HCT116 (cell line): ENCODE measurements at regions not wholly inside any gene's neighbourhood (a gene's known extent, or its start where the extent isn't known, plus 50 kb on each side); places are given as distances from the start of the nearest gene placed in this dataset.

Experiments
- ATAC-seq: fragments of 200-7000 bp; cut with Tn5 transposase; 2 replicates; pipeline ENCODE4 v1.9.1; 2020; ENCODE audit warnings: mild to moderate bottlenecking, moderate library complexity
- BruUV-seq: library from RNA; stranded (reverse); fragments of 400-500 nt; replicated peaks from 2 replicates; lab custom pipeline; 2021; lab: Mats Ljungman, UMichigan
- CTCF ChIA-PET: fragments of 300-600 bp; sonication (Branson Sonifier 250); formaldehyde crosslinking; loops from one replicate; lab custom pipeline; 2021; ENCODE audit warnings: antibody characterized with exemption; lab: Charles Lee
- POLR2A ChIA-PET: fragments of 300-600, 350-600 bp; sonication (Branson Sonifier 250); formaldehyde crosslinking; loops from one replicate; lab custom pipeline; 2021; ENCODE audit warnings: antibody characterized with exemption; lab: Charles Lee
- RAD21 ChIA-PET, 2 experiments: fragments of 300-600 bp; sonication (Branson Sonifier 250); formaldehyde crosslinking; loops; one replicate each; lab custom pipeline; 2023; ENCODE audit warnings: low total read pairs in 2 of 2; ENCODE audit not compliant: uncharacterized antibody in 2 of 2, unreplicated experiment in 2 of 2, low non-redundant PET in 1 of 2; lab: Charles Lee
- DNase-seq: peaks from one replicate; pipeline ENCODE4 v3.0.0-alpha.2; 2010; ENCODE audit warnings: low read depth, low spot score
- H2AFZ ChIP-seq: fragments of 200-600 bp; shearing (Covaris generic), sonication (generic); 2 replicates; pipeline ENCODE4 v1.6.1; 2017; ENCODE audit warnings: low read depth, mixed run types, mixed read lengths, antibody characterized with exemption, low read length; ENCODE audit not compliant: poor library complexity, severe bottlenecking
- H3K27ac ChIP-seq: 2 replicates; pipeline ENCODE4 v1.5.1; 2012; ENCODE audit warnings: low read depth, low read length
- H3K27me3 ChIP-seq: fragments of 200-600 bp; sonication (generic); 2 replicates; pipeline ENCODE4 v1.6.1; 2016; ENCODE audit warnings: mixed run types, low read length, mixed read lengths; ENCODE audit not compliant: insufficient read depth
- H3K36me3 ChIP-seq, 2 experiments: fragments of 200-500 bp in 1 of 2; fragments of 200-600 bp in 1 of 2; sonication (Bioruptor generic) in 1 of 2; sonication (generic) in 1 of 2; 2 replicates each; pipeline versions ENCODE4 v1.5.1 to v1.6.1; 2014 to 2016; ENCODE audit warnings: low read length in 2 of 2, inconsistent platforms in 1 of 2, mixed read lengths in 1 of 2, mixed run types in 1 of 2; ENCODE audit not compliant: insufficient read depth in 2 of 2, control insufficient read depth in 1 of 2
- H3K4me1 ChIP-seq, 2 experiments: fragments of 200-600 bp in 1 of 2; sonication (generic) in 1 of 2; 2 replicates each; pipeline versions ENCODE4 v1.5.1 to v1.6.1; 2012 to 2017; ENCODE audit warnings: low read length in 2 of 2, inconsistent platforms in 1 of 2, mild to moderate bottlenecking in 1 of 2, mixed read lengths in 1 of 2, mixed run types in 1 of 2, moderate library complexity in 1 of 2; ENCODE audit not compliant: insufficient read depth in 2 of 2, control insufficient read depth in 1 of 2
- H3K4me2 ChIP-seq: fragments of 200-600 bp; sonication (generic); 2 replicates; pipeline ENCODE4 v1.6.1; 2017; ENCODE audit warnings: mixed run types, low read length, mixed read lengths
- H3K4me3 ChIP-seq, 2 experiments: fragments of 200-600 bp in 1 of 2; sonication (generic) in 1 of 2; replicated peaks in 1 of 2; 2 replicates each; pipeline ENCODE4 v1.5.1; 2011 to 2016; ENCODE audit warnings: low read length in 2 of 2, control low read depth in 1 of 2, low read depth in 1 of 2, mild to moderate bottlenecking in 1 of 2, mixed read lengths in 1 of 2, mixed run types in 1 of 2
- H3K79me2 ChIP-seq: fragments of 200-600 bp; sonication (generic); 2 replicates; pipeline ENCODE4 v1.6.1; 2017; ENCODE audit warnings: mild to moderate bottlenecking, mixed run types, low read length, moderate library complexity, mixed read lengths; ENCODE audit not compliant: insufficient read depth
- H3K9ac ChIP-seq: fragments of 200-600 bp; sonication (generic); 2 replicates; pipeline ENCODE4 v1.6.1; 2016; ENCODE audit warnings: low read length, mixed read lengths
- H3K9me2 ChIP-seq: fragments of 200-600 bp; sonication (generic), shearing (Covaris generic); 2 replicates; pipeline ENCODE4 v1.6.1; 2017; ENCODE audit warnings: mixed run types, mild to moderate bottlenecking, moderate library complexity; ENCODE audit not compliant: insufficient read depth
- H3K9me3 ChIP-seq, 2 experiments: fragments of 200-500 bp in 1 of 2; fragments of 200-600 bp in 1 of 2; sonication (Bioruptor generic) in 1 of 2; sonication (generic) in 1 of 2; 2 replicates each; pipeline ENCODE4 v1.6.1; 2014 to 2017; ENCODE audit warnings: low read length in 2 of 2, mixed read lengths in 2 of 2, inconsistent platforms in 1 of 2, low read depth in 1 of 2, mild to moderate bottlenecking in 1 of 2, mixed run types in 1 of 2, moderate library complexity in 1 of 2; ENCODE audit not compliant: control insufficient read depth in 1 of 2, insufficient read depth in 1 of 2
- H4K20me1 ChIP-seq: fragments of 200-600 bp; sonication (generic), shearing (Covaris generic); 2 replicates; pipeline ENCODE4 v1.6.1; 2017; ENCODE audit warnings: mixed run types, mild to moderate bottlenecking, moderate library complexity; ENCODE audit not compliant: insufficient read depth
- CBX3 ChIP-seq: IDR thresholded peaks from 2 replicates; pipeline ENCODE4 v1.6.1; 2012; ENCODE audit warnings: low read depth
- ELF1 ChIP-seq: IDR thresholded peaks from 2 replicates; pipeline ENCODE4 v1.6.1; 2012; ENCODE audit warnings: low read depth, borderline replicate concordance
- POLR2A ChIP-seq: IDR thresholded peaks from 2 replicates; pipeline ENCODE4 v1.7.0; 2011; ENCODE audit warnings: borderline replicate concordance; ENCODE audit not compliant: insufficient read depth, insufficient read length; ENCODE audit errors: extremely low read depth
- RAD21 ChIP-seq: IDR thresholded peaks from 2 replicates; pipeline ENCODE4 v1.6.1; 2012; ENCODE audit warnings: low read depth, mild to moderate bottlenecking
- SIN3A ChIP-seq: IDR thresholded peaks from 2 replicates; pipeline ENCODE4 v1.6.1; 2012; ENCODE audit warnings: low read depth
- SP1 ChIP-seq: IDR thresholded peaks from 2 replicates; pipeline ENCODE4 v1.6.1; 2012; ENCODE audit warnings: low read depth
- YY1 ChIP-seq: IDR thresholded peaks from 2 replicates; pipeline ENCODE4 v1.6.1; 2011; ENCODE audit warnings: low read length, low read depth, moderate library complexity, mild to moderate bottlenecking; ENCODE audit not compliant: insufficient replicate concordance; ENCODE audit errors: extremely low read depth
- ZBTB33 ChIP-seq: IDR thresholded peaks from 2 replicates; pipeline ENCODE4 v1.6.1; 2011; ENCODE audit warnings: mild to moderate bottlenecking, low read length, moderate library complexity; ENCODE audit not compliant: insufficient replicate concordance; ENCODE audit errors: extremely low read depth
- intact Hi-C: fragments of 100-400 bp; cut with micrococcal nuclease; formaldehyde crosslinking; loops from 2 replicates; pipeline ENCODE4 v1.10.0; 2022
- TF ChIP-seq, protein P1 (sequence below): IDR thresholded peaks from 2 replicates; pipeline ENCODE4 v1.6.1; 2012; ENCODE audit warnings: low read depth

DNA sequence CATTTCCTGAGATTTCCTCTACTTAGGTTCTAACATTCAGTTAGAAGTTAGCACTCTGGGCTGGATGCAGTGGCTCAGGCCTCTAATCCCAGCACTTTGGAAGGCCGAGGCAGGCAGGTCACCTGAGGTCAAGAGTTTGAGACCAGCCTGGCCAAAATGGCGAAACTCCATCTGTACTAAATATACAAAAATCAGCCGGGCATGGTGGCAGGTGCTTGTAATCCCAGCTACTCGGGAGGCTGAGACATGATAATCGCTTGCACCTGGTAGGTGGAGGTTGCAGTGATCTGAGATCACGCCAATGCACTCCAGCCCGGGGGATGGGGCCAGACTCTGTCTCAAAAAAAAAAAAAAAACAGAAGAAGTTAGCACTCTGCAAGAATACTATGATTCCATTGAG lies 1430.9 kb downstream of the CDH11 start:
- H3K79me2 ChIP-seq: no peaks in the 10 kb centered on the region
- H2AFZ ChIP-seq: no peak overlapping the region
- no peaks in the 10 kb centered on the region for H3K9me2 ChIP-seq
- TF ChIP-seq YY1: no peak
- no peak for TF ChIP-seq ELF1
- no peak for TF ChIP-seq SIN3A
- TF ChIP-seq CBX3: no peak
- intact Hi-C loops: no loop called here
- RAD21 ChIA-PET: no interaction called here
- no peak overlapping the region for H3K9ac ChIP-seq
- CTCF ChIA-PET: no interaction called here
- H3K4me3 ChIP-seq: no peak overlapping the region
- no peaks in the 10 kb centered on the region for H3K36me3 ChIP-seq
- H3K4me2 ChIP-seq: no peak overlapping the region
- DNase-seq (no peak), ATAC-seq (no peak)
- H3K27ac ChIP-seq: no peak overlapping the region
- H3K4me1 ChIP-seq: no peaks in the 10 kb centered on the region
- no peaks in the 10 kb centered on the region for H4K20me1 ChIP-seq
- BruUV-seq: no TSS peak
- H3K27me3 ChIP-seq: no peaks in the 10 kb centered on the region
- POLR2A ChIA-PET: no interaction called here
- H3K9me3 ChIP-seq: peaks cover 8 to 12% of the 10 kb centered on the region in 2 experiments; a peak in 2 of 4 replicates

- H3K9me2 ChIP-seq: no peaks in the 10 kb centered on the region
- DNase-seq (no peak), ATAC-seq (no peak)
- H3K36me3 ChIP-seq: no peaks in the 10 kb centered on the region
- CTCF ChIA-PET: no interaction called here
- no peak overlapping the region for H3K4me3 ChIP-seq
- no peaks in the 10 kb centered on the region for H3K27me3 ChIP-seq
- H4K20me1 ChIP-seq: no peaks in the 10 kb centered on the region
- no peak overlapping the region for H3K27ac ChIP-seq
- intact Hi-C loops: no loop called here
- H3K79me2 ChIP-seq: no peaks in the 10 kb centered on the region
- TF ChIP-seq ZBTB33 (no peak), RAD21 (no peak), POLR2A (no peak), YY1 (no peak), SP1 (no peak)
- TF ChIP-seq, protein P1, sequence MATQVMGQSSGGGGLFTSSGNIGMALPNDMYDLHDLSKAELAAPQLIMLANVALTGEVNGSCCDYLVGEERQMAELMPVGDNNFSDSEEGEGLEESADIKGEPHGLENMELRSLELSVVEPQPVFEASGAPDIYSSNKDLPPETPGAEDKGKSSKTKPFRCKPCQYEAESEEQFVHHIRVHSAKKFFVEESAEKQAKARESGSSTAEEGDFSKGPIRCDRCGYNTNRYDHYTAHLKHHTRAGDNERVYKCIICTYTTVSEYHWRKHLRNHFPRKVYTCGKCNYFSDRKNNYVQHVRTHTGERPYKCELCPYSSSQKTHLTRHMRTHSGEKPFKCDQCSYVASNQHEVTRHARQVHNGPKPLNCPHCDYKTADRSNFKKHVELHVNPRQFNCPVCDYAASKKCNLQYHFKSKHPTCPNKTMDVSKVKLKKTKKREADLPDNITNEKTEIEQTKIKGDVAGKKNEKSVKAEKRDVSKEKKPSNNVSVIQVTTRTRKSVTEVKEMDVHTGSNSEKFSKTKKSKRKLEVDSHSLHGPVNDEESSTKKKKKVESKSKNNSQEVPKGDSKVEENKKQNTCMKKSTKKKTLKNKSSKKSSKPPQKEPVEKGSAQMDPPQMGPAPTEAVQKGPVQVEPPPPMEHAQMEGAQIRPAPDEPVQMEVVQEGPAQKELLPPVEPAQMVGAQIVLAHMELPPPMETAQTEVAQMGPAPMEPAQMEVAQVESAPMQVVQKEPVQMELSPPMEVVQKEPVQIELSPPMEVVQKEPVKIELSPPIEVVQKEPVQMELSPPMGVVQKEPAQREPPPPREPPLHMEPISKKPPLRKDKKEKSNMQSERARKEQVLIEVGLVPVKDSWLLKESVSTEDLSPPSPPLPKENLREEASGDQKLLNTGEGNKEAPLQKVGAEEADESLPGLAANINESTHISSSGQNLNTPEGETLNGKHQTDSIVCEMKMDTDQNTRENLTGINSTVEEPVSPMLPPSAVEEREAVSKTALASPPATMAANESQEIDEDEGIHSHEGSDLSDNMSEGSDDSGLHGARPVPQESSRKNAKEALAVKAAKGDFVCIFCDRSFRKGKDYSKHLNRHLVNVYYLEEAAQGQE: no peak
- no peak overlapping the region for H2AFZ ChIP-seq
- BruUV-seq: no TSS peak
- no peaks in the 10 kb centered on the region for H3K4me1 ChIP-seq
- RAD21 ChIA-PET: no interaction called here
- POLR2A ChIA-PET: no interaction called here
- H3K4me2 ChIP-seq: no peak overlapping the region
- no peak overlapping the region for H3K9ac ChIP-seq
- H3K9me3 ChIP-seq: peaks cover 5 to 8% of the 10 kb centered on the region in 2 experiments; a peak in 2 of 4 replicates
These were observed 1431.6 kb downstream of the CDH11 start for GRCh38 chr16:63690267-63690666.
